GM12878 (cell line): ENCODE measurements at regions not wholly inside any gene's neighbourhood (a gene's known extent, or its start where the extent isn't known, plus 50 kb on each side); places are given as distances from the start of the nearest gene placed in this dataset.

Experiments
- ATAC-seq: fragments of 200-7000 bp; cut with Tn5 transposase; 3 replicates; pipeline ENCODE4 v1.9.1; 2020; ENCODE audit warnings: mild to moderate bottlenecking, moderate library complexity
- BruUV-seq: library from RNA; stranded (reverse); fragments of 400-500 nt; replicated peaks from 2 replicates; lab custom pipeline; 2021; lab: Mats Ljungman, UMichigan
- CTCF ChIA-PET: fragments of 300-600 bp; sonication (Branson Sonifier 250); formaldehyde crosslinking; extraction: SDS; loops from one replicate; lab custom pipeline; 2021; ENCODE audit warnings: inconsistent platforms; lab: Yijun Ruan, JAX
- POLR2A ChIA-PET: fragments of 350-600 bp; formaldehyde crosslinking; extraction: SDS; loops from one replicate; lab custom pipeline; 2021; ENCODE audit warnings: inconsistent platforms; lab: Charles Lee
- RAD21 ChIA-PET: fragments of 300-600 bp; sonication (Branson Sonifier 250); formaldehyde crosslinking; loops from one replicate; lab custom pipeline; 2023; ENCODE audit warnings: antibody characterized with exemption; ENCODE audit not compliant: unreplicated experiment; lab: Charles Lee
- SMC1A ChIA-PET: fragments of 300-600 bp; sonication (Branson Sonifier 250); formaldehyde crosslinking; loops from one replicate; lab custom pipeline; 2023; ENCODE audit not compliant: unreplicated experiment, uncharacterized antibody; lab: Charles Lee
- DNase-seq: peaks from one replicate; pipeline ENCODE4 v3.0.0-alpha.2; 2011; ENCODE audit warnings: low read depth, low spot score
- FAIRE-seq: peaks from 3 replicates; lab custom pipeline; 2011; peaks lifted over from hg19 to GRCh38; lab: Jason Lieb, UNC
- H2AFZ ChIP-seq: 2 replicates; pipeline ENCODE4 v1.6.0; 2011; ENCODE audit warnings: low read depth, low read length, control low read depth; ENCODE audit not compliant: control insufficient read depth
- H3K27ac ChIP-seq: 2 replicates; pipeline ENCODE4 v1.5.1; 2011; ENCODE audit warnings: control low read depth; ENCODE audit not compliant: control insufficient read depth, insufficient read depth
- H3K27me3 ChIP-seq, 2 experiments: replicated peaks in 1 of 2; 2 replicates each; pipeline versions ENCODE4 v1.6.0 to v1.6.1; 2011; ENCODE audit warnings: low read length in 1 of 2; ENCODE audit not compliant: control insufficient read depth in 2 of 2, insufficient read depth in 2 of 2
- H3K36me3 ChIP-seq, 2 experiments: 2 replicates each; pipeline ENCODE4 v1.5.1; 2011; ENCODE audit warnings: low read length in 1 of 2; ENCODE audit not compliant: control insufficient read depth in 2 of 2, insufficient read depth in 2 of 2
- H3K4me1 ChIP-seq: 2 replicates; pipeline ENCODE4 v1.6.1; 2011; ENCODE audit warnings: mild to moderate bottlenecking, low read length, moderate library complexity, mixed read lengths; ENCODE audit not compliant: control insufficient read depth, insufficient read depth
- H3K4me2 ChIP-seq: 2 replicates; pipeline ENCODE4 v1.6.0; 2011; ENCODE audit warnings: control low read depth; ENCODE audit not compliant: control insufficient read depth, insufficient read depth
- H3K4me3 ChIP-seq: fragments of 200-600 bp; sonication (generic); 2 replicates; pipeline ENCODE4 v1.5.1; 2016
- H3K79me2 ChIP-seq: 2 replicates; pipeline ENCODE4 v1.6.0; 2011; ENCODE audit warnings: low read length; ENCODE audit not compliant: control insufficient read depth, insufficient read depth
- H3K9ac ChIP-seq: 2 replicates; pipeline ENCODE4 v1.8.0; 2011; ENCODE audit warnings: low read length, control low read depth, mixed read lengths; ENCODE audit not compliant: control insufficient read depth, insufficient read depth
- H3K9me3 ChIP-seq: replicated peaks from 3 replicates; pipeline ENCODE4 v1.5.1; 2011; ENCODE audit warnings: mild to moderate bottlenecking, low read length; ENCODE audit not compliant: control insufficient read depth, insufficient read depth
- H4K20me1 ChIP-seq: 2 replicates; pipeline ENCODE4 v1.6.0; 2011; ENCODE audit not compliant: control insufficient read depth, insufficient read depth
- DPF2 ChIP-seq: fragments of 450-650 bp; IDR thresholded peaks from 2 replicates; pipeline ENCODE4 v1.6.1; 2017; ENCODE audit warnings: mild to moderate bottlenecking
- EED ChIP-seq: sonication (generic); IDR thresholded peaks from 2 replicates; pipeline ENCODE4 v1.6.1; 2016; ENCODE audit warnings: antibody characterized with exemption, low read depth
- ESRRA ChIP-seq: IDR thresholded peaks from 2 replicates; pipeline ENCODE4 v1.6.1; 2012; ENCODE audit warnings: mild to moderate bottlenecking, low read length, improper control_type of control experiment
- GATAD2B ChIP-seq: fragments of 450-650 bp; conservative IDR thresholded peaks from 2 replicates; pipeline ENCODE4 v1.6.1; 2017; ENCODE audit warnings: low read depth, mild to moderate bottlenecking, moderate library complexity
- HDAC2 ChIP-seq: fragments of 200-600 bp; sonication (generic); IDR thresholded peaks from 2 replicates; pipeline ENCODE4 v1.6.1; 2017
- IKZF1 ChIP-seq: fragments of 450-650 bp; conservative IDR thresholded peaks from 2 replicates; pipeline ENCODE4 v1.6.1; 2017; ENCODE audit warnings: antibody characterized with exemption, mild to moderate bottlenecking
- JUNB ChIP-seq: IDR thresholded peaks from 2 replicates; pipeline ENCODE4 v1.6.1; 2016; ENCODE audit warnings: antibody characterized with exemption, mild to moderate bottlenecking
- KAT2A ChIP-seq: conservative IDR thresholded peaks from 2 replicates; pipeline ENCODE4 v1.6.1; 2011; ENCODE audit warnings: low read depth, low read length; ENCODE audit not compliant: control insufficient read depth
- TCF7 ChIP-seq: IDR thresholded peaks from 2 replicates; pipeline ENCODE4 v1.6.1; 2014; ENCODE audit warnings: antibody characterized with exemption, borderline replicate concordance
- ZBTB33 ChIP-seq: fragments of 450-650 bp; IDR thresholded peaks from 2 replicates; pipeline ENCODE4 v1.6.1; 2017; ENCODE audit warnings: mild to moderate bottlenecking
- ZNF592 ChIP-seq: fragments of 450-650 bp; IDR thresholded peaks from 2 replicates; pipeline ENCODE4 v1.6.1; 2017; ENCODE audit warnings: mild to moderate bottlenecking, moderate library complexity
- WGBS: methylation state at CpG from one replicate; pipeline ENCODE4 v1.1.6; 2016; ENCODE audit warnings: low lambda C conversion rate; ENCODE audit not compliant: insufficient replicate concordance, insufficient coverage; ENCODE audit errors: missing lambda C conversion rate; 5-methylcytosine and 5-hydroxymethylcytosine counted together
- in situ Hi-C: fragments of 300-500 bp; cut with MboI; formaldehyde crosslinking; loops from 9 replicates; pipeline ENCODE4 v1.14.3; 2018; ENCODE audit warnings: mixed read lengths
- intact Hi-C: fragments of 100-400 bp; cut with micrococcal nuclease; formaldehyde crosslinking; loops from one replicate; pipeline ENCODE4 v1.14.2; 2022; ENCODE audit not compliant: unreplicated experiment
- TF ChIP-seq, protein P1 (sequence below): IDR thresholded peaks from 2 replicates; pipeline ENCODE4 v1.6.1; 2011; ENCODE audit warnings: low read depth, low read length, improper control_type of control experiment, borderline replicate concordance
- TF ChIP-seq, protein P2 (sequence below): fragments of 450-650 bp; IDR thresholded peaks from 2 replicates; pipeline ENCODE4 v1.6.1; 2014; ENCODE audit warnings: mild to moderate bottlenecking

GRCh38 chr11:95595541-95595940, 194.0 kb downstream of the FAM76B start (continued):
- TF ChIP-seq ZNF592 (no peak), TCF7 (no peak), HDAC2 (no peak), IKZF1 (no peak), GATAD2B (no peak)
- TF ChIP-seq, protein P1, sequence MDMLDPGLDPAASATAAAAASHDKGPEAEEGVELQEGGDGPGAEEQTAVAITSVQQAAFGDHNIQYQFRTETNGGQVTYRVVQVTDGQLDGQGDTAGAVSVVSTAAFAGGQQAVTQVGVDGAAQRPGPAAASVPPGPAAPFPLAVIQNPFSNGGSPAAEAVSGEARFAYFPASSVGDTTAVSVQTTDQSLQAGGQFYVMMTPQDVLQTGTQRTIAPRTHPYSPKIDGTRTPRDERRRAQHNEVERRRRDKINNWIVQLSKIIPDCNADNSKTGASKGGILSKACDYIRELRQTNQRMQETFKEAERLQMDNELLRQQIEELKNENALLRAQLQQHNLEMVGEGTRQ: no peak

GRCh38 chr11:95593111-95593510, 196.5 kb downstream of the FAM76B start:
- ChIA-PET CTCF (interaction anchor here (1.3 kb wide), 1 partner anchor 84 kb away, joined by 3 read pairs; no protein-coding TSS in a partner anchor), SMC1A (no interaction called here), RAD21 (interaction anchor here (0.6 kb wide), 1 partner anchor 37 kb away, joined by 3 read pairs; no protein-coding TSS in a partner anchor), POLR2A (no interaction called here)
- BruUV-seq: no TSS peak
- H3K4me1 ChIP-seq: no peaks in the 10 kb centered on the region
- H3K9me3 ChIP-seq: no peaks in the 10 kb centered on the region
- H2AFZ ChIP-seq: no peak overlapping the region
- no peak overlapping the region for H3K9ac ChIP-seq
- DNase-seq (no peak), FAIRE-seq (no peak), ATAC-seq (no peak)
- H3K4me2 ChIP-seq: no peak overlapping the region
- H3K79me2 ChIP-seq: no peaks in the 10 kb centered on the region
- no peaks in the 10 kb centered on the region for H4K20me1 ChIP-seq
- no peaks in the 10 kb centered on the region for H3K27me3 ChIP-seq
- H3K36me3 ChIP-seq: no peaks in the 10 kb centered on the region
- 18% methylated on average over 3 of the region's 3 CpGs for WGBS
- no peak overlapping the region for H3K4me3 ChIP-seq
- intact Hi-C loops: no loop called here
- no peak overlapping the region for H3K27ac ChIP-seq
- in situ Hi-C loops: no loop called here
- TF ChIP-seq, protein P2, sequence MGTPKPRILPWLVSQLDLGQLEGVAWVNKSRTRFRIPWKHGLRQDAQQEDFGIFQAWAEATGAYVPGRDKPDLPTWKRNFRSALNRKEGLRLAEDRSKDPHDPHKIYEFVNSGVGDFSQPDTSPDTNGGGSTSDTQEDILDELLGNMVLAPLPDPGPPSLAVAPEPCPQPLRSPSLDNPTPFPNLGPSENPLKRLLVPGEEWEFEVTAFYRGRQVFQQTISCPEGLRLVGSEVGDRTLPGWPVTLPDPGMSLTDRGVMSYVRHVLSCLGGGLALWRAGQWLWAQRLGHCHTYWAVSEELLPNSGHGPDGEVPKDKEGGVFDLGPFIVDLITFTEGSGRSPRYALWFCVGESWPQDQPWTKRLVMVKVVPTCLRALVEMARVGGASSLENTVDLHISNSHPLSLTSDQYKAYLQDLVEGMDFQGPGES: no peak
- TF ChIP-seq DPF2 (no peak), ZBTB33 (no peak), ESRRA (no peak), JUNB (no peak), KAT2A (no peak), EED (no peak)
